ENCODE measurements at regions not wholly inside any gene's neighbourhood (a gene's known extent, or its start where the extent isn't known, plus 50 kb on each side); places are given as distances from the start of the nearest gene placed in this dataset.

DNA sequence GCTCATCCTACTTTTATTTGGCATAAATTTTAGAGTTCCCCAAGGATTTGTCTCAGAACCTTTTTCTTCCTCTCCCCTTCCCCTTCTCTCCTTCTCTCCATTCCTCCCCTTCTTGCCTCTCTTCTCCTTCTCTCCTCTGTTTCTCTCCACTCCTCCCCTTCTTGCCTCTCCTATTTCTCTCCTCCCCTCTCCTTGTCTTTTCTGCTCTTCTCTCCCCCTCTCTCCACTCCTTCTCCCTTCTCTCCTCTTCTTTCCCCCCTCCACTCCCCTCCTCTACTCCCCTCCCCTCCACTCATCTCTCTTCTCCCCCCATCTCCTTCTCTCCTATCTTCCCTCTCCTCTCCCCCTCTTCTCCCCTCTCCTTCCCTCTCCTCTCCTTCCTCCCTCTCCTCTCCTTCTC lies 142.7 kb downstream of the CCDC71L start:
- DNase-seq, result no peak
- Histone ChIP-seq H3K9me3 (no peaks in the 10 kb centered on the region), H3K4me1 (no peaks in the 10 kb centered on the region), H3K27me3 (replicated peaks; ENCODE audit: control insufficient read depth, insufficient read depth, low read length) (no peaks in the 10 kb centered on the region), H3K36me3 (ENCODE audit: control insufficient read depth, insufficient read depth, low read length) (no peaks in the 10 kb centered on the region), H3K4me3 (ENCODE audit: low read depth, low read length) (no peak overlapping the region)
- BruUV-seq (replicated peaks), result no TSS peak
- no peaks in the 10 kb centered on the region for H3K4me1 Mint-ChIP-seq (ENCODE audit: low read depth, unreplicated experiment)
- ChIA-PET CTCF (no interaction called here), POLR2A (no interaction called here)
- TF ChIP-seq, protein P1, sequence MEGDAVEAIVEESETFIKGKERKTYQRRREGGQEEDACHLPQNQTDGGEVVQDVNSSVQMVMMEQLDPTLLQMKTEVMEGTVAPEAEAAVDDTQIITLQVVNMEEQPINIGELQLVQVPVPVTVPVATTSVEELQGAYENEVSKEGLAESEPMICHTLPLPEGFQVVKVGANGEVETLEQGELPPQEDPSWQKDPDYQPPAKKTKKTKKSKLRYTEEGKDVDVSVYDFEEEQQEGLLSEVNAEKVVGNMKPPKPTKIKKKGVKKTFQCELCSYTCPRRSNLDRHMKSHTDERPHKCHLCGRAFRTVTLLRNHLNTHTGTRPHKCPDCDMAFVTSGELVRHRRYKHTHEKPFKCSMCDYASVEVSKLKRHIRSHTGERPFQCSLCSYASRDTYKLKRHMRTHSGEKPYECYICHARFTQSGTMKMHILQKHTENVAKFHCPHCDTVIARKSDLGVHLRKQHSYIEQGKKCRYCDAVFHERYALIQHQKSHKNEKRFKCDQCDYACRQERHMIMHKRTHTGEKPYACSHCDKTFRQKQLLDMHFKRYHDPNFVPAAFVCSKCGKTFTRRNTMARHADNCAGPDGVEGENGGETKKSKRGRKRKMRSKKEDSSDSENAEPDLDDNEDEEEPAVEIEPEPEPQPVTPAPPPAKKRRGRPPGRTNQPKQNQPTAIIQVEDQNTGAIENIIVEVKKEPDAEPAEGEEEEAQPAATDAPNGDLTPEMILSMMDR (IDR thresholded peaks at IDR 0.05; ENCODE audit: insufficient read depth in 1 of 2, low read depth in 1 of 2, low read length in 1 of 2, severe bottlenecking in 1 of 2, unreplicated experiment in 1 of 2), result no peak
- no peaks in the 10 kb centered on the region for H3K36me3 Mint-ChIP-seq (ENCODE audit: insufficient read depth, unreplicated experiment)
- no peaks in the 10 kb centered on the region for H3K9me3 Mint-ChIP-seq (ENCODE audit: unreplicated experiment)
- intact Hi-C loops (cut with micrococcal nuclease; ENCODE audit: unreplicated experiment), result no loop called here
- H3K27me3 Mint-ChIP-seq (ENCODE audit: insufficient read depth, unreplicated experiment), result peaks cover 24% of the 10 kb centered on the region
- H3K27ac Mint-ChIP-seq (ENCODE audit: unreplicated experiment), result no peak overlapping the region
- H3K4me3 Mint-ChIP-seq (ENCODE audit: unreplicated experiment), result no peak overlapping the region

DNA sequence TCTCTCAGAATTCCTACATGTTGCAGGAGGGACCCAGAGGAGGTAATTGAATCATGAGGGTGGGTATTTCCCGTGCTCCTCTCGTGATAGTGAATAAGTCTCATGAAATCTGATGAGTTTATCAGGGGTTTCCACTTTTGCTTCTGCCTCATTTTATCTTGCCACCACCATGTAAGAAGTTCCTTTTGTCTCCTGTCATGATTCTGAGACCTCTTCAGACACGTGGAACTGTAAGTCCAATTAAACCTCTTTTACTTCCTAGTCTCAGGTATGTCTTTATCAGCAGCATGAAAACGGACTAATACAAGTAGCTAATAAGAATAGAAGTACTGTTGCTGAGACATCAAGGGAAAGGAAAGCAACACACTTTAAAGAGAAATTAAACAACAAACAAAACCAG lies 143.4 kb downstream of the CCDC71L start:
- H3K36me3 Mint-ChIP-seq (ENCODE audit: insufficient read depth, unreplicated experiment), result no peaks in the 10 kb centered on the region
- CTCF ChIA-PET, result no interaction called here
- H3K27me3 Mint-ChIP-seq (ENCODE audit: insufficient read depth, unreplicated experiment), result peaks cover 24% of the 10 kb centered on the region
- no peak overlapping the region for H3K4me3 ChIP-seq (ENCODE audit: low read depth, low read length)
- H3K9me3 ChIP-seq, result no peaks in the 10 kb centered on the region
- H3K4me1 ChIP-seq, result no peaks in the 10 kb centered on the region
- TF ChIP-seq, protein P1 (IDR thresholded peaks at IDR 0.05; ENCODE audit: insufficient read depth in 1 of 2, low read depth in 1 of 2, low read length in 1 of 2, severe bottlenecking in 1 of 2, unreplicated experiment in 1 of 2), result no peak
- no peaks in the 10 kb centered on the region for H3K27me3 ChIP-seq (replicated peaks; ENCODE audit: control insufficient read depth, insufficient read depth, low read length)
- intact Hi-C loops (cut with micrococcal nuclease; ENCODE audit: unreplicated experiment), result no loop called here
- no TSS peak for BruUV-seq (replicated peaks)
- DNase-seq, result no peak
- POLR2A ChIA-PET, result no interaction called here
- H3K27ac Mint-ChIP-seq (ENCODE audit: unreplicated experiment), result no peak overlapping the region
- H3K36me3 ChIP-seq (ENCODE audit: control insufficient read depth, insufficient read depth, low read length), result no peaks in the 10 kb centered on the region
- H3K4me3 Mint-ChIP-seq (ENCODE audit: unreplicated experiment), result no peak overlapping the region
- no peaks in the 10 kb centered on the region for H3K4me1 Mint-ChIP-seq (ENCODE audit: low read depth, unreplicated experiment)
- no peaks in the 10 kb centered on the region for H3K9me3 Mint-ChIP-seq (ENCODE audit: unreplicated experiment)

DNA sequence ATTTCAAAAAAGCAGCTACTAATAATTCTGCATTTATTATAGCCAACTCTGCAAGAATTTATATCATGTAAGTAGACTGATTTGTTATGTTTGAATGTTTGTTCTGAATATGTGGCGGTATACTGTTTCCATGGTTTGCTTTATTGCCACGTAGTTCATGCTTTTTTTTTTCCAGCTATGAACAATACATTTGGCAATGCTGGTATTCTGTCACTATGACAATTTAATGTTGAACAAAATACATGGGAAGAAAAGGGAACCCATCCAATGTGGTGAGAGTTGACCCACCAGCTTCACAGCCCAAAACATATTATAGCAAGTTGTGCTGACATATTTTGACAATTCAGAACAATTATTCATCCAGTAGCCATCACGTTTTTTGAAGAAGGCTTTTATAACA lies 145.6 kb downstream of the CCDC71L start:
- no TSS peak for BruUV-seq (replicated peaks)
- CTCF ChIA-PET, result no interaction called here

More for the DNA sequence above, 145.6 kb downstream of the CCDC71L start:
- no peaks in the 10 kb centered on the region for H3K36me3 ChIP-seq (ENCODE audit: control insufficient read depth, insufficient read depth, low read length)
- POLR2A ChIA-PET, result no interaction called here
- intact Hi-C loops (cut with micrococcal nuclease; ENCODE audit: unreplicated experiment), result no loop called here
- TF ChIP-seq, protein P1 (IDR thresholded peaks at IDR 0.05; ENCODE audit: insufficient read depth in 1 of 2, low read depth in 1 of 2, low read length in 1 of 2, severe bottlenecking in 1 of 2, unreplicated experiment in 1 of 2), result no peak
- no peaks in the 10 kb centered on the region for H3K4me1 ChIP-seq
- no peak overlapping the region for H3K27ac Mint-ChIP-seq (ENCODE audit: unreplicated experiment)
- no peaks in the 10 kb centered on the region for H3K27me3 ChIP-seq (replicated peaks; ENCODE audit: control insufficient read depth, insufficient read depth, low read length)
- no peak overlapping the region for H3K4me3 ChIP-seq (ENCODE audit: low read depth, low read length)
- H3K36me3 Mint-ChIP-seq (ENCODE audit: insufficient read depth, unreplicated experiment), result no peaks in the 10 kb centered on the region
- H3K4me1 Mint-ChIP-seq (ENCODE audit: low read depth, unreplicated experiment), result no peaks in the 10 kb centered on the region
- H3K9me3 ChIP-seq, result no peaks in the 10 kb centered on the region
- H3K27me3 Mint-ChIP-seq (ENCODE audit: insufficient read depth, unreplicated experiment), result peaks cover 30% of the 10 kb centered on the region
- no peak for DNase-seq
- H3K9me3 Mint-ChIP-seq (ENCODE audit: unreplicated experiment), result no peaks in the 10 kb centered on the region
- no peak overlapping the region for H3K4me3 Mint-ChIP-seq (ENCODE audit: unreplicated experiment)

All from Caco-2 (cell line).